SU-DHL-6 (cell line): ENCODE measurements at regions not wholly inside any gene's neighbourhood (a gene's known extent, or its start where the extent isn't known, plus 50 kb on each side); places are given as distances from the start of the nearest gene placed in this dataset.

Experiments used
- H2AFZ ChIP-seq: fragments of 200-600 bp; sonication (generic); 2 replicates; pipeline ENCODE4 v1.6.1; 2014; ENCODE audit warnings: low read depth, mild to moderate bottlenecking, moderate library complexity, mixed read lengths, antibody characterized with exemption, low read length; ENCODE audit not compliant: severe bottlenecking
- H3F3A ChIP-seq: fragments of 200-600 bp; shearing (Covaris generic); 2 replicates; pipeline ENCODE4 v1.6.0; 2016; ENCODE audit warnings: antibody characterized with exemption, mild to moderate bottlenecking; ENCODE audit not compliant: insufficient read depth
- H3K27ac ChIP-seq: fragments of 200-600 bp; sonication (generic); 2 replicates; pipeline ENCODE4 v1.5.1; 2016; ENCODE audit warnings: low read depth, mild to moderate bottlenecking, low read length, moderate library complexity, mixed read lengths
- H3K27me3 ChIP-seq: fragments of 200-600 bp; sonication (generic), shearing (Covaris generic); 2 replicates; pipeline ENCODE4 v1.6.0; 2014; ENCODE audit warnings: mild to moderate bottlenecking, low read length
- H3K36me3 ChIP-seq: fragments of 200-600 bp; sonication (generic); 2 replicates; pipeline ENCODE4 v1.6.1; 2014; ENCODE audit warnings: mild to moderate bottlenecking, low read length, mixed read lengths
- H3K4me2 ChIP-seq: fragments of 300-600, 200-600 bp; shearing (Covaris generic), sonication (generic); 2 replicates; pipeline ENCODE4 v1.6.0; 2014; ENCODE audit warnings: low read length, low read depth, mild to moderate bottlenecking; ENCODE audit not compliant: poor library complexity, severe bottlenecking
- H3K4me3 ChIP-seq: fragments of 200-600 bp; sonication (generic); 2 replicates; pipeline ENCODE4 v1.5.1; 2014; ENCODE audit warnings: antibody characterized with exemption, low read length, mild to moderate bottlenecking, mixed read lengths; ENCODE audit not compliant: insufficient read depth, poor library complexity, severe bottlenecking
- H3K79me2 ChIP-seq: fragments of 200-600 bp; sonication (generic); 2 replicates; pipeline ENCODE4 v1.6.1; 2014; ENCODE audit warnings: mild to moderate bottlenecking, low read length, moderate library complexity; ENCODE audit not compliant: insufficient read depth
- H3K9ac ChIP-seq: fragments of 200-600 bp; sonication (generic); 2 replicates; pipeline ENCODE4 v1.7.0; 2014; ENCODE audit warnings: mild to moderate bottlenecking, low read length
- H3K9me2 ChIP-seq: fragments of 200-600 bp; sonication (generic); replicated peaks from 2 replicates; pipeline ENCODE4 v1.6.1; 2014; ENCODE audit warnings: low read length; ENCODE audit not compliant: insufficient read depth
- H3K9me3 ChIP-seq: fragments of 200-600 bp; sonication (generic); 2 replicates; pipeline ENCODE4 v1.6.1; 2014; ENCODE audit warnings: low read length, mixed read lengths; ENCODE audit not compliant: insufficient read depth
- H4K20me1 ChIP-seq: fragments of 200-600 bp; sonication (generic); 2 replicates; pipeline ENCODE4 v1.6.1; 2014; ENCODE audit warnings: low read depth, mild to moderate bottlenecking, antibody characterized with exemption, low read length, moderate library complexity, mixed read lengths
- EZH2phosphoT487 ChIP-seq: fragments of 200-600 bp; sonication (generic), shearing (Covaris generic); conservative IDR thresholded peaks from 2 replicates; pipeline ENCODE4 v1.6.1; 2018; ENCODE audit warnings: mild to moderate bottlenecking, antibody characterized with exemption, low read length, moderate library complexity, mixed read lengths
- TF ChIP-seq, protein P1 (sequence below): fragments of 200-600 bp; sonication (generic); IDR thresholded peaks from one replicate; pipeline ENCODE4 v1.5.1; 2017; ENCODE audit warnings: antibody characterized with exemption, mild to moderate bottlenecking, low read length, moderate library complexity; ENCODE audit not compliant: insufficient read depth, poor library complexity, severe bottlenecking

GRCh38 chr18:76627444-76627843 lies 132.4 kb upstream of the ZNF516 start:
- H3K36me3 ChIP-seq = no peaks in the 10 kb centered on the region
- H3K9me2 ChIP-seq = no peaks in the 10 kb centered on the region
- no peaks in the 10 kb centered on the region for H3F3A ChIP-seq
- no peak overlapping the region for H3K4me3 ChIP-seq
- no peaks in the 10 kb centered on the region for H3K79me2 ChIP-seq
- no peak overlapping the region for H3K9ac ChIP-seq
- H3K27me3 ChIP-seq = no peaks in the 10 kb centered on the region
- H3K4me2 ChIP-seq = no peak overlapping the region
- H3K27ac ChIP-seq = no peak overlapping the region
- H3K9me3 ChIP-seq = no peaks in the 10 kb centered on the region
- no peak overlapping the region for H2AFZ ChIP-seq
- H4K20me1 ChIP-seq = no peaks in the 10 kb centered on the region
- no peak for TF ChIP-seq EZH2phosphoT487
- TF ChIP-seq, protein P1, sequence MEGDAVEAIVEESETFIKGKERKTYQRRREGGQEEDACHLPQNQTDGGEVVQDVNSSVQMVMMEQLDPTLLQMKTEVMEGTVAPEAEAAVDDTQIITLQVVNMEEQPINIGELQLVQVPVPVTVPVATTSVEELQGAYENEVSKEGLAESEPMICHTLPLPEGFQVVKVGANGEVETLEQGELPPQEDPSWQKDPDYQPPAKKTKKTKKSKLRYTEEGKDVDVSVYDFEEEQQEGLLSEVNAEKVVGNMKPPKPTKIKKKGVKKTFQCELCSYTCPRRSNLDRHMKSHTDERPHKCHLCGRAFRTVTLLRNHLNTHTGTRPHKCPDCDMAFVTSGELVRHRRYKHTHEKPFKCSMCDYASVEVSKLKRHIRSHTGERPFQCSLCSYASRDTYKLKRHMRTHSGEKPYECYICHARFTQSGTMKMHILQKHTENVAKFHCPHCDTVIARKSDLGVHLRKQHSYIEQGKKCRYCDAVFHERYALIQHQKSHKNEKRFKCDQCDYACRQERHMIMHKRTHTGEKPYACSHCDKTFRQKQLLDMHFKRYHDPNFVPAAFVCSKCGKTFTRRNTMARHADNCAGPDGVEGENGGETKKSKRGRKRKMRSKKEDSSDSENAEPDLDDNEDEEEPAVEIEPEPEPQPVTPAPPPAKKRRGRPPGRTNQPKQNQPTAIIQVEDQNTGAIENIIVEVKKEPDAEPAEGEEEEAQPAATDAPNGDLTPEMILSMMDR = no peak

GRCh38 chr18:76626991-76627390 lies 131.9 kb upstream of the ZNF516 start:
- no peak overlapping the region for H2AFZ ChIP-seq
- H4K20me1 ChIP-seq = no peaks in the 10 kb centered on the region
- no peak for TF ChIP-seq EZH2phosphoT487
- TF ChIP-seq, protein P1 = no peak
- H3K27ac ChIP-seq = no peak overlapping the region
- no peaks in the 10 kb centered on the region for H3F3A ChIP-seq
- no peaks in the 10 kb centered on the region for H3K9me3 ChIP-seq
- no peaks in the 10 kb centered on the region for H3K9me2 ChIP-seq
- no peak overlapping the region for H3K4me2 ChIP-seq
- no peak overlapping the region for H3K4me3 ChIP-seq
- no peak overlapping the region for H3K9ac ChIP-seq
- H3K27me3 ChIP-seq = no peaks in the 10 kb centered on the region
- no peaks in the 10 kb centered on the region for H3K36me3 ChIP-seq
- no peaks in the 10 kb centered on the region for H3K79me2 ChIP-seq

- Histone ChIP-seq H3K9me3 (no peaks in the 10 kb centered on the region), H3F3A (no peaks in the 10 kb centered on the region), H3K9me2 (no peaks in the 10 kb centered on the region), H2AFZ (no peak overlapping the region), H3K4me2 (no peak overlapping the region), H3K36me3 (no peaks in the 10 kb centered on the region), H3K27me3 (no peaks in the 10 kb centered on the region), H3K9ac (no peak overlapping the region), H3K4me3 (no peak overlapping the region), H3K27ac (no peak overlapping the region), H3K79me2 (no peaks in the 10 kb centered on the region), H4K20me1 (no peaks in the 10 kb centered on the region)
- TF ChIP-seq, protein P1 = no peak
- TF ChIP-seq EZH2phosphoT487 = no peak
Measured at GRCh38 chr18:76622651-76623050, 127.6 kb upstream of the ZNF516 start.
